Loucy (cell line): ENCODE measurements at regions not wholly inside any gene's neighbourhood (a gene's known extent, or its start where the extent isn't known, plus 50 kb on each side); places are given as distances from the start of the nearest gene placed in this dataset.

Experiments used
- H2AFZ ChIP-seq: fragments of 200-600 bp; sonication (generic); 2 replicates; pipeline ENCODE4 v1.6.0; 2016; ENCODE audit warnings: antibody characterized with exemption, mild to moderate bottlenecking, low read length, moderate library complexity
- H3F3A ChIP-seq: fragments of 200-600 bp; 2 replicates; pipeline ENCODE4 v1.6.0; 2016; ENCODE audit warnings: antibody characterized with exemption, low read depth, mild to moderate bottlenecking
- H3K27me3 ChIP-seq: fragments of 200-600 bp; sonication (generic); 2 replicates; pipeline ENCODE4 v1.6.1; 2014; ENCODE audit warnings: low read length, mild to moderate bottlenecking; ENCODE audit not compliant: insufficient read depth, poor library complexity, severe bottlenecking
- H3K36me3 ChIP-seq: fragments of 200-600 bp; sonication (generic); 2 replicates; pipeline ENCODE4 v1.6.1; 2016; ENCODE audit warnings: low read length; ENCODE audit not compliant: insufficient read depth
- H3K4me1 ChIP-seq: fragments of 200-600 bp; sonication (generic); 2 replicates; pipeline ENCODE4 v1.5.1; 2014; ENCODE audit warnings: low read length, mild to moderate bottlenecking; ENCODE audit not compliant: insufficient read depth, poor library complexity, severe bottlenecking
- H3K4me2 ChIP-seq: fragments of 200-600 bp; sonication (generic); 2 replicates; pipeline ENCODE4 v1.6.0; 2014; ENCODE audit warnings: antibody characterized with exemption, low read length, low read depth, mild to moderate bottlenecking; ENCODE audit not compliant: poor library complexity, severe bottlenecking
- H3K4me3 ChIP-seq: fragments of 200-600 bp; sonication (generic); 2 replicates; pipeline ENCODE4 v1.5.1; 2014; ENCODE audit warnings: low read length, mild to moderate bottlenecking, mixed read lengths; ENCODE audit not compliant: poor library complexity, severe bottlenecking
- H3K79me2 ChIP-seq: fragments of 200-600 bp; sonication (generic); 2 replicates; pipeline ENCODE4 v1.6.1; 2014; ENCODE audit warnings: low read length; ENCODE audit not compliant: insufficient read depth
- H3K9ac ChIP-seq: fragments of 200-600 bp; sonication (generic); 2 replicates; pipeline ENCODE4 v1.6.0; 2014; ENCODE audit warnings: mild to moderate bottlenecking, low read depth, low read length, moderate library complexity; ENCODE audit not compliant: poor library complexity, severe bottlenecking
- H3K9me2 ChIP-seq: fragments of 200-600 bp; sonication (generic); replicated peaks from 2 replicates; pipeline ENCODE4 v1.6.1; 2016; ENCODE audit warnings: low read depth, low read length, mixed read lengths
- H3K9me3 ChIP-seq: fragments of 200-600 bp; sonication (generic); 2 replicates; pipeline ENCODE4 v1.6.1; 2014; ENCODE audit warnings: mild to moderate bottlenecking, antibody characterized with exemption, low read length, low read depth; ENCODE audit not compliant: insufficient read depth
- H4K20me1 ChIP-seq: fragments of 200-600 bp; sonication (generic); 2 replicates; pipeline ENCODE4 v1.6.0; 2014; ENCODE audit warnings: antibody characterized with exemption, low read length, mild to moderate bottlenecking; ENCODE audit not compliant: insufficient read depth, poor library complexity, severe bottlenecking
- EZH2phosphoT487 ChIP-seq: fragments of 200-600 bp; IDR thresholded peaks from 2 replicates; pipeline ENCODE4 v1.6.1; 2018; ENCODE audit warnings: antibody characterized with exemption, mild to moderate bottlenecking, moderate library complexity, borderline replicate concordance
- TF ChIP-seq, protein P1 (sequence below): fragments of 200-600 bp; sonication (generic); conservative IDR thresholded peaks from 2 replicates; pipeline ENCODE4 v1.5.1; 2014; ENCODE audit warnings: mild to moderate bottlenecking, antibody characterized with exemption, low read length

GRCh38 chr17:10987786-10988185 is 149.9 kb upstream of the PIRT start:
- TF ChIP-seq, protein P1, sequence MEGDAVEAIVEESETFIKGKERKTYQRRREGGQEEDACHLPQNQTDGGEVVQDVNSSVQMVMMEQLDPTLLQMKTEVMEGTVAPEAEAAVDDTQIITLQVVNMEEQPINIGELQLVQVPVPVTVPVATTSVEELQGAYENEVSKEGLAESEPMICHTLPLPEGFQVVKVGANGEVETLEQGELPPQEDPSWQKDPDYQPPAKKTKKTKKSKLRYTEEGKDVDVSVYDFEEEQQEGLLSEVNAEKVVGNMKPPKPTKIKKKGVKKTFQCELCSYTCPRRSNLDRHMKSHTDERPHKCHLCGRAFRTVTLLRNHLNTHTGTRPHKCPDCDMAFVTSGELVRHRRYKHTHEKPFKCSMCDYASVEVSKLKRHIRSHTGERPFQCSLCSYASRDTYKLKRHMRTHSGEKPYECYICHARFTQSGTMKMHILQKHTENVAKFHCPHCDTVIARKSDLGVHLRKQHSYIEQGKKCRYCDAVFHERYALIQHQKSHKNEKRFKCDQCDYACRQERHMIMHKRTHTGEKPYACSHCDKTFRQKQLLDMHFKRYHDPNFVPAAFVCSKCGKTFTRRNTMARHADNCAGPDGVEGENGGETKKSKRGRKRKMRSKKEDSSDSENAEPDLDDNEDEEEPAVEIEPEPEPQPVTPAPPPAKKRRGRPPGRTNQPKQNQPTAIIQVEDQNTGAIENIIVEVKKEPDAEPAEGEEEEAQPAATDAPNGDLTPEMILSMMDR = no peak
- TF ChIP-seq EZH2phosphoT487 = no peak

DNA sequence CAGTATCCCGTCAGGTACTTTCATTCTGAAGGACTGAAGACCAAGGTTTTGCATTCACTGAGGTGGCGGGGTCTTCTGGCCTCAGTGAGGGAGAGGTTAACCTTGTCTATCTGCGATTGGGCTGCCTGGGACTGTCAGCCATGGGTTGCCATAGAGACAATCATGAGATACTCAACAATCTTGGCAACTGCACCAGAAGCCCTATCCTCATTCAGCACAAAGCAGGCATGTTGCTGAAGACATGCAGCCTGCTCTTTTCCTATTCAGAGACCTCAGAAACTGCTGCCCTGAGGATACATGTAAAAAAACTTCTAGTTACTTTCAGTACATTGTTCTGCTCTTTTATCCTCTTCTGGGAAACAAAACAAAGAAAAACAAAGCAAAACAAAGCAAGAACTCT is 146.3 kb upstream of the PIRT start:
- no peaks in the 10 kb centered on the region for H4K20me1 ChIP-seq
- no peaks in the 10 kb centered on the region for H3K9me2 ChIP-seq
- H3K79me2 ChIP-seq = no peaks in the 10 kb centered on the region
- no peak overlapping the region for H3K4me3 ChIP-seq
- no peaks in the 10 kb centered on the region for H3F3A ChIP-seq
- TF ChIP-seq, protein P1 = no peak
- TF ChIP-seq EZH2phosphoT487 = no peak
- H3K4me1 ChIP-seq = no peaks in the 10 kb centered on the region
- no peak overlapping the region for H2AFZ ChIP-seq
- no peaks in the 10 kb centered on the region for H3K36me3 ChIP-seq
- H3K9ac ChIP-seq = no peak overlapping the region
- no peaks in the 10 kb centered on the region for H3K9me3 ChIP-seq
- H3K4me2 ChIP-seq = no peak overlapping the region
- no peaks in the 10 kb centered on the region for H3K27me3 ChIP-seq

More at GRCh38 chr17:10987786-10988185, 149.9 kb upstream of the PIRT start:
- Histone ChIP-seq H3K36me3 (no peaks in the 10 kb centered on the region), H3K4me2 (no peak overlapping the region), H3K9me2 (no peaks in the 10 kb centered on the region), H3K4me1 (no peaks in the 10 kb centered on the region), H3K79me2 (no peaks in the 10 kb centered on the region), H3K9ac (no peak overlapping the region), H2AFZ (no peak overlapping the region), H3K4me3 (no peak overlapping the region), H3F3A (no peaks in the 10 kb centered on the region), H3K27me3 (no peaks in the 10 kb centered on the region), H4K20me1 (no peaks in the 10 kb centered on the region), H3K9me3 (no peaks in the 10 kb centered on the region)

DNA sequence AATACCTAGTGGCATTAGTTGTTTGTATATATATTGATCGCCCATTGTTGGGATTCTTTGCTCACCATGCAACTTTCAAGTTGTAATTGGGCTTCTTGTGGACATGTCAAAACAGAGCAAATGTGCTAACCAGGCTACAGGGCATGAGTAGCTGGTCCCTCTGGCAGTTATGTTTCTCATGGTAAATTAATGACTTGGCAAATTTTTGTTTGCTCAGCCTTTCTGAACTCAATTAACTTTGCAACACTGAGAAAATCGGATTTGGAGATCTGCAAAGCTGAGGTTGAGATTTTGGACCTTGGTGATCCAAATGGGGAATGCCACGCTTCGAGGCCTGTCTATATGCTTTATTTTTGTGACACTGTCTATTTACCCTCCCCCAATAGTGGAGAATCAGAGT is 138.5 kb upstream of the PIRT start:
- H3K4me2 ChIP-seq = no peak overlapping the region
- no peak overlapping the region for H3K9ac ChIP-seq
- no peak for TF ChIP-seq EZH2phosphoT487
- TF ChIP-seq, protein P1 = no peak

More for the DNA sequence above, 138.5 kb upstream of the PIRT start:
- Histone ChIP-seq H3K36me3 (no peaks in the 10 kb centered on the region), H3K9me2 (no peaks in the 10 kb centered on the region), H3K4me3 (no peak overlapping the region), H4K20me1 (no peaks in the 10 kb centered on the region), H2AFZ (no peak overlapping the region), H3F3A (no peaks in the 10 kb centered on the region), H3K4me1 (no peaks in the 10 kb centered on the region), H3K9me3 (no peaks in the 10 kb centered on the region), H3K79me2 (no peaks in the 10 kb centered on the region), H3K27me3 (no peaks in the 10 kb centered on the region)
